HepG2 (cell line): ENCODE measurements at regions not wholly inside any gene's neighbourhood (a gene's known extent, or its start where the extent isn't known, plus 50 kb on each side); places are given as distances from the start of the nearest gene placed in this dataset.

Source experiments
- ATAC-seq: fragments of 200-7000 bp; cut with Tn5 transposase; 3 replicates; pipeline ENCODE4 v1.9.1; 2020; ENCODE audit warnings: mild to moderate bottlenecking, moderate library complexity
- BruUV-seq: library from RNA; stranded (reverse); fragments of 400-500 nt; replicated peaks from 2 replicates; lab custom pipeline; 2021; lab: Mats Ljungman, UMichigan
- CTCF ChIA-PET: fragments of 300-600 bp; formaldehyde crosslinking; extraction: SDS; loops from one replicate; lab custom pipeline; 2021; ENCODE audit warnings: low total read pairs, inconsistent platforms, low intra/inter-chr PET ratio; lab: Yijun Ruan, JAX
- POLR2A ChIA-PET: fragments of 350-600 bp; sonication (Branson Sonifier 250); formaldehyde crosslinking; loops from one replicate; lab custom pipeline; 2020; ENCODE audit warnings: antibody characterized with exemption, inconsistent platforms; lab: Yijun Ruan, JAX
- DNase-seq: peaks from one replicate; pipeline ENCODE4 v3.0.0-alpha.2; 2015; ENCODE audit warnings: low spot score
- FAIRE-seq: peaks from 3 replicates; lab custom pipeline; 2011; peaks lifted over from hg19 to GRCh38; lab: Jason Lieb, UNC
- H2AFZ ChIP-seq: one replicate; pipeline ENCODE4 v1.6.1; 2011; ENCODE audit warnings: low read length, inconsistent platforms
- H3K27ac ChIP-seq: fragments of 300-600 bp; 3 replicates; pipeline ENCODE4 v1.8.0; 2011; ENCODE audit warnings: mixed run types, mild to moderate bottlenecking, mixed read lengths, low read length, inconsistent platforms; ENCODE audit not compliant: insufficient read depth; ENCODE audit errors: extremely low read length
- H3K27me3 ChIP-seq, 2 experiments: fragments of 200-600 bp in 1 of 2; 2 replicates in 1 of 2; 3 replicates in 1 of 2; pipeline versions ENCODE4 v1.6.0 to v1.8.0; 2011; ENCODE audit warnings: low read length in 2 of 2, mild to moderate bottlenecking in 2 of 2, moderate library complexity in 2 of 2, inconsistent platforms in 1 of 2; ENCODE audit not compliant: insufficient read depth in 2 of 2, control insufficient read depth in 1 of 2
- H3K36me3 ChIP-seq, 2 experiments: fragments of 200-600 bp in 1 of 2; replicated peaks in 1 of 2; 2 replicates in 1 of 2; 3 replicates in 1 of 2; pipeline versions ENCODE4 v1.5.1 to v1.8.0; 2011; ENCODE audit warnings: low read length in 2 of 2, inconsistent platforms in 1 of 2; ENCODE audit not compliant: insufficient read depth in 2 of 2, control insufficient read depth in 1 of 2
- H3K4me1 ChIP-seq: 2 replicates; pipeline ENCODE4 v1.5.1; 2012; ENCODE audit warnings: low read length, inconsistent platforms; ENCODE audit not compliant: insufficient read depth
- H3K4me2 ChIP-seq: 2 replicates; pipeline ENCODE4 v1.6.0; 2011; ENCODE audit warnings: low read depth, low read length, inconsistent platforms
- H3K4me3 ChIP-seq, 3 experiments: fragments of 200-600 bp in 1 of 3; sonication (generic), shearing (Covaris generic) in 1 of 3; replicated peaks in 1 of 3; 2 replicates each; pipeline ENCODE4 v1.5.1; 2011 to 2016; ENCODE audit warnings: low read length in 3 of 3, inconsistent platforms in 2 of 3, low read depth in 2 of 3, mild to moderate bottlenecking in 2 of 3, control low read depth in 1 of 3, mixed read lengths in 1 of 3; ENCODE audit not compliant: insufficient read depth in 1 of 3
- H3K79me2 ChIP-seq: one replicate; pipeline ENCODE4 v1.6.1; 2011; ENCODE audit warnings: low read length, inconsistent platforms; ENCODE audit not compliant: insufficient read depth
- H3K9ac ChIP-seq: 2 replicates; pipeline ENCODE4 v1.6.0; 2011; ENCODE audit warnings: mild to moderate bottlenecking, low read depth, low read length, inconsistent platforms; ENCODE audit not compliant: insufficient read depth
- H3K9me3 ChIP-seq: 2 replicates; pipeline ENCODE4 v1.5.1; 2012; ENCODE audit warnings: mild to moderate bottlenecking, low read length
- H4K20me1 ChIP-seq: 2 replicates; pipeline ENCODE4 v1.6.0; 2011; ENCODE audit warnings: inconsistent platforms, mild to moderate bottlenecking, low read length, moderate library complexity; ENCODE audit not compliant: insufficient read depth
- CBX5 ChIP-seq: sonication (generic); formaldehyde crosslinking; IDR thresholded peaks from 2 replicates; pipeline ENCODE4 v1.4.0; 2020; ENCODE audit warnings: missing genetic modification reagents, borderline replicate concordance
- DNMT3B ChIP-seq: conservative IDR thresholded peaks from 2 replicates; pipeline ENCODE4 v1.6.1; 2016; ENCODE audit warnings: missing biosample characterization, control low read depth
- HHEX ChIP-seq: IDR thresholded peaks from 2 replicates; pipeline ENCODE4 v1.6.1; 2016; ENCODE audit warnings: control low read depth
- ZFP82 ChIP-seq: sonication (generic); formaldehyde crosslinking; IDR thresholded peaks from 2 replicates; pipeline ENCODE4 v1.5.1; 2020; ENCODE audit warnings: mild to moderate bottlenecking, missing genetic modification reagents, borderline replicate concordance
- ZNF354B ChIP-seq: sonication (generic); formaldehyde crosslinking; IDR thresholded peaks from 2 replicates; pipeline ENCODE4 v1.8.0; 2022; ENCODE audit warnings: mild to moderate bottlenecking, missing genetic modification reagents
- ZNF746 ChIP-seq: sonication (generic); formaldehyde crosslinking; IDR thresholded peaks from 2 replicates; pipeline ENCODE4 v1.8.0; 2022; ENCODE audit warnings: mild to moderate bottlenecking, missing genetic modification reagents
- WGBS: methylation state at CpG from one replicate; pipeline ENCODE4 v1.1.6; 2017; ENCODE audit warnings: low lambda C conversion rate; 5-methylcytosine and 5-hydroxymethylcytosine counted together
- in situ Hi-C: cut with HindIII; loops from 2 replicates; pipeline ENCODE4 v1.10.0; 2017; ENCODE audit warnings: low pct_unique_long_range_greater_than_20kb; ENCODE audit not compliant: extremely low pct_ligation_motif_present
- intact Hi-C: fragments of 100-400 bp; cut with micrococcal nuclease; formaldehyde crosslinking; loops from one replicate; pipeline ENCODE4 v1.10.0; 2022; ENCODE audit not compliant: unreplicated experiment
- TF ChIP-seq, protein P1 (sequence below): sonication (generic); formaldehyde crosslinking; conservative IDR thresholded peaks from 2 replicates; pipeline ENCODE4 v1.4.0; 2020; ENCODE audit warnings: mild to moderate bottlenecking, missing genetic modification reagents, moderate library complexity
- TF ChIP-seq, protein P2 (sequence below): sonication (generic); formaldehyde crosslinking; conservative IDR thresholded peaks from 2 replicates; pipeline ENCODE4 v1.8.0; 2022; ENCODE audit warnings: missing genetic modification reagents
- TF ChIP-seq, protein P3 (sequence below): sonication (generic); formaldehyde crosslinking; IDR thresholded peaks from 2 replicates; pipeline ENCODE4 v1.8.1; 2023; ENCODE audit warnings: missing genetic modification reagents, inconsistent platforms, borderline replicate concordance
- TF ChIP-seq, protein P4 (sequence below): sonication (generic); formaldehyde crosslinking; IDR thresholded peaks from 2 replicates; pipeline ENCODE4 v1.4.0; 2020; ENCODE audit warnings: mild to moderate bottlenecking, missing genetic modification reagents

DNA sequence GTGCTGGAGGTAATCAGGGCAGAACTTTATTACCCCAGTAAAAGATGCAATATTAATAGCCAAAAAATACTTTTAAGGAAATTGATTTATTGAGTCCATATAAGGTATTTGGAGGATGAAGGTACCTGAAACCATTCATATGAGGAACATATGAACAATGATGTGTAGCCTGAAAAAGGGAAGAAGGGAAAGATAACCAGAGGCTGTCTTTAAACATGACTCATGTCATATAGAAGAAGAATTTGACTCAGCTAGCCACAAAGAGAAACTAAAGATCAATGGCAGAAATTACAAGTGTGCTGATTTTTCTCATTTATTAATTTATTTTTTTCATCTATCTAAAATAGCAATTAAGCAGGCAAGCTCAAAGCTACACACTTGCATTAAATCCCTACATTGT lies 136.2 kb upstream of the DUSP10 start:
- H3K9me3 ChIP-seq, result no peaks in the 10 kb centered on the region
- DNase-seq, result no peak
- no peaks in the 10 kb centered on the region for H3K27me3 ChIP-seq
- no TSS peak for BruUV-seq
- H2AFZ ChIP-seq, result no peak overlapping the region
- POLR2A ChIA-PET, result no interaction called here
- intact Hi-C loops (no loop called here), in situ Hi-C loops (no loop called here)
- no peak overlapping the region for H3K9ac ChIP-seq
- FAIRE-seq, result no peak
- no peaks in the 10 kb centered on the region for H3K4me1 ChIP-seq
- no peak for ATAC-seq
- H3K27ac ChIP-seq, result no peak overlapping the region
- CTCF ChIA-PET, result no interaction called here
- H4K20me1 ChIP-seq, result no peaks in the 10 kb centered on the region
- no peak overlapping the region for H3K4me2 ChIP-seq
- no peaks in the 10 kb centered on the region for H3K79me2 ChIP-seq
- no peak for TF ChIP-seq CBX5
- TF ChIP-seq, protein P1, sequence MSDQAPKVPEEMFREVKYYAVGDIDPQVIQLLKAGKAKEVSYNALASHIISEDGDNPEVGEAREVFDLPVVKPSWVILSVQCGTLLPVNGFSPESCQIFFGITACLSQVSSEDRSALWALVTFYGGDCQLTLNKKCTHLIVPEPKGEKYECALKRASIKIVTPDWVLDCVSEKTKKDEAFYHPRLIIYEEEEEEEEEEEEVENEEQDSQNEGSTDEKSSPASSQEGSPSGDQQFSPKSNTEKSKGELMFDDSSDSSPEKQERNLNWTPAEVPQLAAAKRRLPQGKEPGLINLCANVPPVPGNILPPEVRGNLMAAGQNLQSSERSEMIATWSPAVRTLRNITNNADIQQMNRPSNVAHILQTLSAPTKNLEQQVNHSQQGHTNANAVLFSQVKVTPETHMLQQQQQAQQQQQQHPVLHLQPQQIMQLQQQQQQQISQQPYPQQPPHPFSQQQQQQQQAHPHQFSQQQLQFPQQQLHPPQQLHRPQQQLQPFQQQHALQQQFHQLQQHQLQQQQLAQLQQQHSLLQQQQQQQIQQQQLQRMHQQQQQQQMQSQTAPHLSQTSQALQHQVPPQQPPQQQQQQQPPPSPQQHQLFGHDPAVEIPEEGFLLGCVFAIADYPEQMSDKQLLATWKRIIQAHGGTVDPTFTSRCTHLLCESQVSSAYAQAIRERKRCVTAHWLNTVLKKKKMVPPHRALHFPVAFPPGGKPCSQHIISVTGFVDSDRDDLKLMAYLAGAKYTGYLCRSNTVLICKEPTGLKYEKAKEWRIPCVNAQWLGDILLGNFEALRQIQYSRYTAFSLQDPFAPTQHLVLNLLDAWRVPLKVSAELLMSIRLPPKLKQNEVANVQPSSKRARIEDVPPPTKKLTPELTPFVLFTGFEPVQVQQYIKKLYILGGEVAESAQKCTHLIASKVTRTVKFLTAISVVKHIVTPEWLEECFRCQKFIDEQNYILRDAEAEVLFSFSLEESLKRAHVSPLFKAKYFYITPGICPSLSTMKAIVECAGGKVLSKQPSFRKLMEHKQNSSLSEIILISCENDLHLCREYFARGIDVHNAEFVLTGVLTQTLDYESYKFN (CRISPR knock-in tag), result no peak
- no peak for TF ChIP-seq ZNF746 (CRISPR knock-in tag)
- no peaks in the 10 kb centered on the region for H3K36me3 ChIP-seq
- H3K4me3 ChIP-seq, result no peak overlapping the region

DNA sequence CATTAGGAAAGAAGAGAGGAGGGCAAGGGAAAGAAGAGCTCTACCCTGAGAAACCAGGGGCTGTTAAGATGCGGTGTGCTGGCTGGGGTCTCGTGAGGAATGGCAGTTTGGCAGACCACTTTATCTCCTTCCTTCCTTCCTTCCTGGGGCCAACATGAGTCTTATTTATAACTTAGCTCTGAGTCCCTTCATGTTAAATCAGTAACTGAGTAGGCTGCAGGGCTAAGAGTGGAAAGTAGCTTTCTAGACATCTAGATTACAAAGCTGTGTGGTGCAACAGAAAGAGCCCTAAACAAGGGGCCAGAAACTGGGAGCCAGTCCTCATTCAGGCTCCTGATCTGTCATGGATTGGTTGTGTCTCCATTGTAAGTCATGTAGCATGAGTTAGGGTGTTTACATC lies 135.4 kb upstream of the DUSP10 start:
- no peaks in the 10 kb centered on the region for H3K79me2 ChIP-seq
- WGBS, result 31% methylated on average over 2 of the region's 2 CpGs
- H3K4me3 ChIP-seq, result no peak overlapping the region
- no peaks in the 10 kb centered on the region for H4K20me1 ChIP-seq
- no peaks in the 10 kb centered on the region for H3K27me3 ChIP-seq
- H3K36me3 ChIP-seq, result no peaks in the 10 kb centered on the region
- ChIA-PET CTCF (no interaction called here), POLR2A (no interaction called here)
- in situ Hi-C loops (no loop called here), intact Hi-C loops (no loop called here)
- no peaks in the 10 kb centered on the region for H3K4me1 ChIP-seq
- no peak for ATAC-seq
- TF ChIP-seq ZNF354B (CRISPR knock-in tag) (no peak), HHEX (CRISPR knock-in tag) (no peak), DNMT3B (CRISPR knock-in tag) (no peak), ZFP82 (no peak)
- TF ChIP-seq, protein P2, sequence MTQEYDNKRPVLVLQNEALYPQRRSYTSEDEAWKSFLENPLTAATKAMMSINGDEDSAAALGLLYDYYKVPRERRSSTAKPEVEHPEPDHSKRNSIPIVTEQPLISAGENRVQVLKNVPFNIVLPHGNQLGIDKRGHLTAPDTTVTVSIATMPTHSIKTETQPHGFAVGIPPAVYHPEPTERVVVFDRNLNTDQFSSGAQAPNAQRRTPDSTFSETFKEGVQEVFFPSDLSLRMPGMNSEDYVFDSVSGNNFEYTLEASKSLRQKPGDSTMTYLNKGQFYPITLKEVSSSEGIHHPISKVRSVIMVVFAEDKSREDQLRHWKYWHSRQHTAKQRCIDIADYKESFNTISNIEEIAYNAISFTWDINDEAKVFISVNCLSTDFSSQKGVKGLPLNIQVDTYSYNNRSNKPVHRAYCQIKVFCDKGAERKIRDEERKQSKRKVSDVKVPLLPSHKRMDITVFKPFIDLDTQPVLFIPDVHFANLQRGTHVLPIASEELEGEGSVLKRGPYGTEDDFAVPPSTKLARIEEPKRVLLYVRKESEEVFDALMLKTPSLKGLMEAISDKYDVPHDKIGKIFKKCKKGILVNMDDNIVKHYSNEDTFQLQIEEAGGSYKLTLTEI (CRISPR knock-in tag), result no peak
- TF ChIP-seq, protein P3, sequence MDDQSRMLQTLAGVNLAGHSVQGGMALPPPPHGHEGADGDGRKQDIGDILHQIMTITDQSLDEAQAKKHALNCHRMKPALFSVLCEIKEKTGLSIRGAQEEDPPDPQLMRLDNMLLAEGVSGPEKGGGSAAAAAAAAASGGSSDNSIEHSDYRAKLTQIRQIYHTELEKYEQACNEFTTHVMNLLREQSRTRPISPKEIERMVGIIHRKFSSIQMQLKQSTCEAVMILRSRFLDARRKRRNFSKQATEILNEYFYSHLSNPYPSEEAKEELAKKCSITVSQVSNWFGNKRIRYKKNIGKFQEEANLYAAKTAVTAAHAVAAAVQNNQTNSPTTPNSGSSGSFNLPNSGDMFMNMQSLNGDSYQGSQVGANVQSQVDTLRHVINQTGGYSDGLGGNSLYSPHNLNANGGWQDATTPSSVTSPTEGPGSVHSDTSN (CRISPR knock-in tag), result no peak
- TF ChIP-seq, protein P4, sequence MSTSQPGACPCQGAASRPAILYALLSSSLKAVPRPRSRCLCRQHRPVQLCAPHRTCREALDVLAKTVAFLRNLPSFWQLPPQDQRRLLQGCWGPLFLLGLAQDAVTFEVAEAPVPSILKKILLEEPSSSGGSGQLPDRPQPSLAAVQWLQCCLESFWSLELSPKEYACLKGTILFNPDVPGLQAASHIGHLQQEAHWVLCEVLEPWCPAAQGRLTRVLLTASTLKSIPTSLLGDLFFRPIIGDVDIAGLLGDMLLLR (CRISPR knock-in tag), result no peak
- H2AFZ ChIP-seq, result no peak overlapping the region
- no peak for FAIRE-seq
- BruUV-seq, result no TSS peak
- no peak overlapping the region for H3K4me2 ChIP-seq
- no peak overlapping the region for H3K9ac ChIP-seq
- DNase-seq, result no peak
- H3K27ac ChIP-seq, result no peak overlapping the region
- no peaks in the 10 kb centered on the region for H3K9me3 ChIP-seq
